ENCODE measurements at regions not wholly inside any gene's neighbourhood (a gene's known extent, or its start where the extent isn't known, plus 50 kb on each side); places are given as distances from the start of the nearest gene placed in this dataset.

- TF ChIP-seq CTCF (IDR thresholded peaks at IDR 0.05): no peak
- no peak for TF ChIP-seq POLR2A (IDR thresholded peaks at IDR 0.05)
Measured at GRCh38 chr14:81656811-81657210, 123.2 kb upstream of the SEL1L start.
